CD4-positive, alpha-beta T cell (primary cell): ENCODE measurements at regions not wholly inside any gene's neighbourhood (a gene's known extent, or its start where the extent isn't known, plus 50 kb on each side); places are given as distances from the start of the nearest gene placed in this dataset.

Experiments used
- ATAC-seq: fragments of 200-7000 bp; cut with Tn5 transposase; one replicate; pipeline ENCODE4 v1.10.0; 2022; ENCODE audit warnings: mild to moderate bottlenecking; ENCODE audit not compliant: poor library complexity
- CTCF ChIA-PET: fragments of 350-600 bp; sonication (Branson Sonifier 250); formaldehyde crosslinking; loops from one replicate; lab custom pipeline; 2021; ENCODE audit warnings: antibody characterized with exemption, inconsistent platforms; lab: Charles Lee
- POLR2A ChIA-PET: fragments of 350-600 bp; sonication (Branson Sonifier 250); formaldehyde crosslinking; loops from one replicate; lab custom pipeline; 2021; ENCODE audit warnings: antibody characterized with exemption, inconsistent platforms; lab: Charles Lee
- DNase-seq, 14 experiments: peaks; one replicate each; pipeline ENCODE4 v3.0.0-alpha.2; 2013 to 2020; ENCODE audit warnings: mixed read lengths in 2 of 14
- H3K27ac ChIP-seq, 2 donors: one replicate each; pipeline versions ENCODE4 v1.5.1 to v1.7.0; 2013; ENCODE audit warnings: low read length in 2 of 2, low read depth in 1 of 2, mild to moderate bottlenecking in 1 of 2
- H3K27me3 ChIP-seq, 2 experiments: 1 replicate in 1 of 2; 2 replicates in 1 of 2; pipeline versions ENCODE4 v1.6.1 to v1.7.0; 2013; ENCODE audit warnings: low read length in 2 of 2, control low read depth in 1 of 2, mild to moderate bottlenecking in 1 of 2, moderate library complexity in 1 of 2; ENCODE audit not compliant: insufficient read depth in 2 of 2, control insufficient read depth in 1 of 2
- H3K36me3 ChIP-seq: one replicate; pipeline ENCODE4 v1.6.1; 2013; ENCODE audit warnings: low read length, control low read depth; ENCODE audit not compliant: insufficient read depth
- H3K4me1 ChIP-seq: one replicate; pipeline ENCODE4 v1.6.1; 2013; ENCODE audit warnings: low read length, control low read depth; ENCODE audit not compliant: insufficient read depth
- H3K4me3 ChIP-seq: one replicate; pipeline ENCODE4 v1.5.1; 2013; ENCODE audit warnings: mild to moderate bottlenecking, low read length, moderate library complexity
- H3K9me3 ChIP-seq, 2 experiments: 1 replicate in 1 of 2; 2 replicates in 1 of 2; pipeline versions ENCODE4 v1.6.1 to v1.7.0; 2013; ENCODE audit warnings: low read length in 2 of 2, mild to moderate bottlenecking in 2 of 2, control low read depth in 1 of 2, moderate library complexity in 1 of 2; ENCODE audit not compliant: control insufficient read depth in 1 of 2, insufficient read depth in 1 of 2
- H3K27ac Mint-ChIP-seq: one replicate; pipeline ENCODE4 v1.8.0; 2020; ENCODE audit warnings: mixed read lengths
- H3K27me3 Mint-ChIP-seq: one replicate; pipeline ENCODE4 v1.8.0; 2021; ENCODE audit warnings: mixed read lengths
- H3K36me3 Mint-ChIP-seq: one replicate; pipeline ENCODE4 v1.8.0; 2021; ENCODE audit warnings: low read depth, mixed read lengths
- H3K4me1 Mint-ChIP-seq: one replicate; pipeline ENCODE4 v1.8.0; 2021; ENCODE audit warnings: low read depth, mixed read lengths
- H3K4me3 Mint-ChIP-seq: one replicate; pipeline ENCODE4 v1.8.0; 2020; ENCODE audit warnings: mild to moderate bottlenecking, mixed read lengths
- H3K9me3 Mint-ChIP-seq: one replicate; pipeline ENCODE4 v1.8.0; 2020; ENCODE audit warnings: mixed read lengths
- CTCF ChIP-seq: fragments of 200-600 bp; IDR thresholded peaks from one replicate; pipeline ENCODE4 v1.8.0; 2022; ENCODE audit warnings: antibody characterized with exemption, mild to moderate bottlenecking
- intact Hi-C, 2 experiments: fragments of 100-400 bp; cut with DNase I in 1 of 2; cut with micrococcal nuclease in 1 of 2; formaldehyde crosslinking; loops; one replicate each; pipeline versions ENCODE4 v1.15.1 to v1.9.0; 2023 to 2025; cut with DNase I, micrococcal nuclease

GRCh38 chr4:43243433-43244116, 351.1 kb downstream of the GRXCR1 start:
- Mint-ChIP-seq H3K9me3 (peaks cover 10% of the 10 kb centered on the region), H3K27ac (no peak overlapping the region), H3K27me3 (no peaks in the 10 kb centered on the region), H3K4me1 (no peaks in the 10 kb centered on the region), H3K4me3 (no peak overlapping the region), H3K36me3 (no peaks in the 10 kb centered on the region)
- Histone ChIP-seq H3K36me3 (no peaks in the 10 kb centered on the region), H3K4me3 (no peak overlapping the region), H3K4me1 (no peaks in the 10 kb centered on the region), H3K9me3 (no peaks in the 10 kb centered on the region), H3K27me3 (no peaks in the 10 kb centered on the region), H3K27ac (no peak overlapping the region)
- CTCF ChIA-PET = no interaction called here
- no peak for TF ChIP-seq CTCF
- POLR2A ChIA-PET = no interaction called here
- no peak for ATAC-seq
- intact Hi-C loops = no loop called here
- no peak for DNase-seq

DNA sequence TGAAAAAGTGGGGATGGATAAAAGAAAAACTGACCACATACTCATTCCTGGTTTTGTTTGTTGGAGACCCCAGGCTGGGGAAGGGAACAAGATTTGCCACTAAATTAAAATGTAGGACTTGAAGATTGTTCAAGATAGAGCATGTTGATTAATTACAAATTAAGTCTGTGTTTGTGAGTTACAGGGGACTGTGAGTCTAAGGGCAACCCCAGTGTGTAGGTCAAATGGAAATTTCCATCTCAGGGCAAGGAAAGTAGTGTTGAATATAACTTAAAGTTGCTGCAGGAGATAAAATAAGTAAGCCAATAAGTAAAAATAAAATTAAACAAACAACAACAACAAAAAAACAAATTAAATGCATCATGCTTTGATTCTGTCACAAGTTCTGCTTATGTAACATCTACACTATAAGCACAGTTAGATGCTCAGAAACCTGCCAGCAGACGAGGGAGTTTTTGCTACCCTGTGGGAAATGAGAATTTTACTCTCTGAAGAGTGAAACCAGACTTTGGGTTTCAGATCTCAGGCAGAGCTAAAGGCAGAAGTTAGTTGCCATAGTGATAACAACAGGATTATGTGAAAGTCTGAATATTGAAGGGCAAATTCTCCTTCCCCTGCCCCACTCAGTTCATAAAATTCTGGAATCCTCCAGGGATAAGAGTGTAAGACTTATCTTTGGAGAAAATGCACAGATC, 352.3 kb downstream of the GRXCR1 start:
- H3K36me3 Mint-ChIP-seq = no peaks in the 10 kb centered on the region
- H3K9me3 ChIP-seq = no peaks in the 10 kb centered on the region
- no peak for DNase-seq
- no peak overlapping the region for H3K27ac ChIP-seq
- H3K4me3 Mint-ChIP-seq = no peak overlapping the region
- H3K36me3 ChIP-seq = no peaks in the 10 kb centered on the region
- H3K4me1 ChIP-seq = no peaks in the 10 kb centered on the region
- no peak overlapping the region for H3K4me3 ChIP-seq
- no peaks in the 10 kb centered on the region for H3K4me1 Mint-ChIP-seq
- ChIA-PET POLR2A (no interaction called here), CTCF (no interaction called here)
- H3K27ac Mint-ChIP-seq = no peak overlapping the region
- peaks cover 10% of the 10 kb centered on the region for H3K9me3 Mint-ChIP-seq
- TF ChIP-seq CTCF = no peak
- H3K27me3 ChIP-seq = no peaks in the 10 kb centered on the region
- ATAC-seq = no peak
- intact Hi-C loops = no loop called here
- H3K27me3 Mint-ChIP-seq = no peaks in the 10 kb centered on the region

- Histone ChIP-seq H3K9me3 (peaks cover 0 to 2% of the 10 kb centered on the region in 2 experiments), H3K4me3 (no peak overlapping the region), H3K27me3 (no peaks in the 10 kb centered on the region), H3K27ac (no peak overlapping the region), H3K4me1 (no peaks in the 10 kb centered on the region), H3K36me3 (no peaks in the 10 kb centered on the region)
- no peak for TF ChIP-seq CTCF
- DNase-seq = no peak
- POLR2A ChIA-PET = no interaction called here
- H3K27me3 Mint-ChIP-seq = no peaks in the 10 kb centered on the region
- peaks cover 8% of the 10 kb centered on the region for H3K9me3 Mint-ChIP-seq
- H3K27ac Mint-ChIP-seq = no peak overlapping the region
- CTCF ChIA-PET = interaction anchor here (0.7 kb wide), 1 partner anchor 17 kb away, joined by 3 read pairs; no protein-coding TSS in a partner anchor
- intact Hi-C loops = no loop called here
- H3K4me1 Mint-ChIP-seq = no peaks in the 10 kb centered on the region
- H3K4me3 Mint-ChIP-seq = no peak overlapping the region
- no peak for ATAC-seq
- no peaks in the 10 kb centered on the region for H3K36me3 Mint-ChIP-seq
Observed at GRCh38 chr4:43251841-43252240, 359.3 kb downstream of the GRXCR1 start.
